Brain microvascular endothelial cell (primary cell): ENCODE measurements at regions not wholly inside any gene's neighbourhood (a gene's known extent, or its start where the extent isn't known, plus 50 kb on each side); places are given as distances from the start of the nearest gene placed in this dataset.
A peak's percentile ranks its signal among the peaks of the same experiment; 100 is the strongest.

Experiments used
- DNase-seq: peaks from one replicate; pipeline ENCODE4 v3.0.0-alpha.2; 2020
- H3K27ac ChIP-seq: fragments of 250-450 bp; sonication (Bioruptor Pico); 2 replicates; pipeline ENCODE4 v1.5.1; 2020; ENCODE audit warnings: mild to moderate bottlenecking, moderate library complexity
- H3K27me3 ChIP-seq: fragments of 250-450 bp; sonication (Bioruptor Pico); replicated peaks from 2 replicates; pipeline ENCODE4 v1.5.1; 2020; ENCODE audit warnings: mild to moderate bottlenecking
- H3K36me3 ChIP-seq: fragments of 250-450 bp; sonication (Bioruptor Pico); replicated peaks from 2 replicates; pipeline ENCODE4 v1.5.1; 2020; ENCODE audit warnings: mild to moderate bottlenecking
- H3K4me3 ChIP-seq: 2 replicates; pipeline ENCODE4 v1.5.1; 2011; ENCODE audit warnings: low read depth, mild to moderate bottlenecking, control low read depth, low read length, moderate library complexity
- CTCF ChIP-seq: IDR thresholded peaks from 2 replicates; pipeline ENCODE4 v1.5.1; 2011; ENCODE audit warnings: low read depth, mild to moderate bottlenecking, moderate library complexity, low read length, control low read depth, inconsistent platforms; ENCODE audit errors: missing control alignments
- in situ Hi-C: cut with HindIII; loops from 2 replicates; pipeline ENCODE4 v1.10.0; 2017; ENCODE audit warnings: low sequenced_read_pairs, low pct_ligation_motif_present

GRCh38 chr16:17589898-17590297, 119.1 kb upstream of the XYLT1 start:
- Histone ChIP-seq H3K27me3 (no peaks in the 10 kb centered on the region), H3K4me3 (no peak overlapping the region), H3K36me3 (no peaks in the 10 kb centered on the region), H3K27ac (no peak overlapping the region)
- DNase-seq, result no peak
- in situ Hi-C loops, result no loop called here
- TF ChIP-seq CTCF, result no peak

- no peak overlapping the region for H3K4me3 ChIP-seq
- in situ Hi-C loops, result no loop called here
Observed at GRCh38 chr16:17585449-17586074, 114.8 kb upstream of the XYLT1 start.

GRCh38 chr16:17578981-17579874, 108.5 kb upstream of the XYLT1 start:
- DNase-seq, result peak; percentile 62
- no peaks in the 10 kb centered on the region for H3K27me3 ChIP-seq
- no peak overlapping the region for H3K27ac ChIP-seq
- no peaks in the 10 kb centered on the region for H3K36me3 ChIP-seq
- in situ Hi-C loops, result no loop called here
- TF ChIP-seq CTCF, result peak; percentile 78
- H3K4me3 ChIP-seq, result no peak overlapping the region

More at GRCh38 chr16:17585449-17586074, 114.8 kb upstream of the XYLT1 start:
- TF ChIP-seq CTCF, result no peak
- Histone ChIP-seq H3K36me3 (no peaks in the 10 kb centered on the region), H3K27me3 (no peaks in the 10 kb centered on the region), H3K27ac (no peak overlapping the region)
- DNase-seq, result no peak

- no peak overlapping the region for H3K27ac ChIP-seq
Observed at GRCh38 chr16:17574256-17574655, 103.5 kb upstream of the XYLT1 start.

GRCh38 chr16:17572145-17572544, 101.4 kb upstream of the XYLT1 start:
- in situ Hi-C loops, result no loop called here
- no peak for TF ChIP-seq CTCF
- DNase-seq, result no peak
- Histone ChIP-seq H3K4me3 (no peak overlapping the region), H3K36me3 (no peaks in the 10 kb centered on the region), H3K27ac (no peak overlapping the region), H3K27me3 (no peaks in the 10 kb centered on the region)

More at GRCh38 chr16:17574256-17574655, 103.5 kb upstream of the XYLT1 start:
- Histone ChIP-seq H3K4me3 (no peak overlapping the region), H3K27me3 (no peaks in the 10 kb centered on the region), H3K36me3 (no peaks in the 10 kb centered on the region)
- no peak for TF ChIP-seq CTCF
- in situ Hi-C loops, result no loop called here
- DNase-seq, result no peak
